Osteocyte (in vitro differentiated cells): ENCODE measurements at regions not wholly inside any gene's neighbourhood (a gene's known extent, or its start where the extent isn't known, plus 50 kb on each side); places are given as distances from the start of the nearest gene placed in this dataset.
A peak's percentile ranks its signal among the peaks of the same experiment; 100 is the strongest.

Experiments
- DNase-seq: peaks from one replicate; pipeline ENCODE4 v3.0.0; 2021; ENCODE audit warnings: mixed read lengths; ENCODE audit not compliant: unreplicated experiment; ENCODE audit errors: extremely low spot score
- H3K27ac Mint-ChIP-seq: one replicate; pipeline ENCODE4 v1.8.0; 2021; ENCODE audit warnings: mild to moderate bottlenecking, mixed read lengths; ENCODE audit not compliant: unreplicated experiment
- H3K27me3 Mint-ChIP-seq: one replicate; pipeline ENCODE4 v1.8.0; 2021; ENCODE audit warnings: mixed read lengths; ENCODE audit not compliant: unreplicated experiment
- H3K36me3 Mint-ChIP-seq: one replicate; pipeline ENCODE4 v1.8.0; 2021; ENCODE audit warnings: mixed read lengths; ENCODE audit not compliant: unreplicated experiment
- H3K4me1 Mint-ChIP-seq: one replicate; pipeline ENCODE4 v1.8.0; 2021; ENCODE audit warnings: mixed read lengths; ENCODE audit not compliant: unreplicated experiment
- H3K4me3 Mint-ChIP-seq: one replicate; pipeline ENCODE4 v1.8.0; 2021; ENCODE audit warnings: mild to moderate bottlenecking, moderate library complexity, mixed read lengths; ENCODE audit not compliant: unreplicated experiment
- H3K9me3 Mint-ChIP-seq: one replicate; pipeline ENCODE4 v1.8.0; 2021; ENCODE audit warnings: mixed read lengths; ENCODE audit not compliant: unreplicated experiment
- TF ChIP-seq, protein P1 (sequence below): fragments of 200-600 bp; sonication (generic); IDR thresholded peaks from 2 replicates; pipeline ENCODE4 v1.5.0; 2021; ENCODE audit warnings: antibody characterized with exemption, mild to moderate bottlenecking, moderate library complexity

DNA sequence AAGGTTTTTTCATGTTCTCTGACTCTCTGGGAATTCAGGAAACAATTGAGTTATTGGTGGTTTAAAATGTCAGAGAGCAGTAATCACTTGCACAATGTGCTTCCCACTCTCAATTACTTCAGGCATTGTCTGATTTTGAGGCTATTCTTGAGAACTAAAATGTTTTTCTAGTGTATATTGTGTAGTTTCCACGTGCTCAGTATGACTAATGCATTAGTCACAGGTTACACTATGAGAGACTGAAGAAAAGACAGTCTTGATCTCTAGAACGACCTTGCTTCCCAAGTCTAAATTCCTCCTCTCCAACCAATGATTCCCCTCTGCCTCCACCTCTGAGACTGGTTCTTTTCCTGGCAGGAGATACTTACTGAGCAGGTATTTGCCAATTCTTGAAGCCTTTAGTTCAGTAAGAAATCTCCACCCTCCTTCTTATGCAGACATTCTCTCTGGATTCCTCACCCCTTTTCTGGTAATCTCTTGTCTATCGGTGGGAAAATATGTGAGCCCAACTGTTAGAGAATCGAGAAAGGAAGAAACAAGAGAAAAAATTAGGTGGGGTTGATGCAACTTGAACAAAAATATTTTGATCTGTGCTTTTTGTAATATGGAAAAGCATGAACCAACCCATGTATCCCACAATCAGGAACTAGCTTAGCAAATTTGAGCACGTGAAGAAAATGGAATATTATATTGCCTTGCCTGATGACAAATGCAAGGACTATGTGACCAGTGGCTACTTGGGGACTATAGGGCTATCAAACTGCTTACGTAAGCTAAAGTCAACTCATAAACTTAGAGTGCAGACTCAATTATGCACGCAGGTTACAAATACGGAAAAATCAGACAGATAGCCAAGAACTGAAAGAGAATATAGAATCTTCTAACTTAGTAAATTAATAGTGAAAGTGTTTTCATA, 61.1 kb upstream of the SLC22A16 start:
- no peaks in the 10 kb centered on the region for H3K27me3 Mint-ChIP-seq
- H3K27ac Mint-ChIP-seq, result peak overlapping the region; percentile 87
- TF ChIP-seq, protein P1, sequence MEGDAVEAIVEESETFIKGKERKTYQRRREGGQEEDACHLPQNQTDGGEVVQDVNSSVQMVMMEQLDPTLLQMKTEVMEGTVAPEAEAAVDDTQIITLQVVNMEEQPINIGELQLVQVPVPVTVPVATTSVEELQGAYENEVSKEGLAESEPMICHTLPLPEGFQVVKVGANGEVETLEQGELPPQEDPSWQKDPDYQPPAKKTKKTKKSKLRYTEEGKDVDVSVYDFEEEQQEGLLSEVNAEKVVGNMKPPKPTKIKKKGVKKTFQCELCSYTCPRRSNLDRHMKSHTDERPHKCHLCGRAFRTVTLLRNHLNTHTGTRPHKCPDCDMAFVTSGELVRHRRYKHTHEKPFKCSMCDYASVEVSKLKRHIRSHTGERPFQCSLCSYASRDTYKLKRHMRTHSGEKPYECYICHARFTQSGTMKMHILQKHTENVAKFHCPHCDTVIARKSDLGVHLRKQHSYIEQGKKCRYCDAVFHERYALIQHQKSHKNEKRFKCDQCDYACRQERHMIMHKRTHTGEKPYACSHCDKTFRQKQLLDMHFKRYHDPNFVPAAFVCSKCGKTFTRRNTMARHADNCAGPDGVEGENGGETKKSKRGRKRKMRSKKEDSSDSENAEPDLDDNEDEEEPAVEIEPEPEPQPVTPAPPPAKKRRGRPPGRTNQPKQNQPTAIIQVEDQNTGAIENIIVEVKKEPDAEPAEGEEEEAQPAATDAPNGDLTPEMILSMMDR, result no peak
- H3K9me3 Mint-ChIP-seq, result peaks cover 10% of the 10 kb centered on the region
- DNase-seq, result no peak
- no peaks in the 10 kb centered on the region for H3K36me3 Mint-ChIP-seq
- H3K4me3 Mint-ChIP-seq, result no peak overlapping the region
- peaks cover 44% of the 10 kb centered on the region for H3K4me1 Mint-ChIP-seq

DNA sequence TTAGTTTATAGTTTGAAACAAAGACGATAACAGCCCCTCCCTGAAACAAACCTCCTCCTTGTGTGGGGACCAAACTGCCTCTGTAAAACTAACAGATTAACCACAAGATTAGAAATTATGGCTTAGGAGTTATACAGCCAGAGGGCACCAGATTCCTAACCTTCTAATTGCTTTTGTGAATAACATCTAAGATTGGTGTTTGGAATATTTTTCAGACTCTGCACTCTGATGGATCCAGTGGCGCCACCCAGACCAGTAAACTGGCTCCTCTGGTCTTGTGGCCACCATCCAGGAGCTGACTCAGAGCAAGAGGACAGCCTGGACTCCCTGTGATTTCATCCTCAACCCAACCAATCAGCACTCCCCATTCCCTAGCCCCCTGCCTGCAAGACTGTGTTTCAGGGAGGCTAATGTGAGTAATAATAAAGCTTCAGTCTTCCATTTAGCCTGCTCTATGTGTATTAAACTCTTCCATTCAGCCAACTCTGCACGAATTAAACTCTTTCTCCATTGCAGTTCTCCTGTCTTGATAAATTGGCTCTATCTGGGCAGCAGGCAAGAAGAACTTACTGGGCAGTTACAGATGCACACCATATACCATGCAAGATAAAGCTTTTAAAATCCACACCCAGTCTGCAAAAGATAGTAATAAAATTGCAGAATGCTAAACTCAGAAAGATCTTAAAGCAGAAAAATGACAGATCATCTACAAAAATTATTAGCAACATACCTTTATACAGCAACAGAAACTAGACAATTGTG, 58.5 kb upstream of the SLC22A16 start:
- DNase-seq, result no peak
- peaks cover 40% of the 10 kb centered on the region for H3K4me1 Mint-ChIP-seq

DNA sequence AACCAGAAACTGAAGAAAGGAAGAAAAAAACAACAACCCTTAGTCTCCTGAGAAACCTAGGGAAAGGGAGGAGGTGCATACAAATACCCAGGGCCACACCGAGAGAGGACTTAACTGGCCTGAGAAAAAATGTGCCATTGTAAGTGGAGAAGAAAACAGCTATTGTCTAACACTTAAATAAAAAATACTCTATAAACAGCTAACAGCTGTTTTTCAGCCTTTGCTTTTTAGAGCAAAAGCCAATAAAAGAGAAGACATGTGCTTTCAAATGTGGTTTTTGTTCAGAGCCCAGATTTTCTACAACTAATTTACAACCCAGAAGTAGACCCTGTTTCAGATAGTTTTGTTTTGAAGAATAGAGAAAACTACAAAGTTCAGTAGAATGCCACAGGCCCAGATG, 56.0 kb upstream of the SLC22A16 start:
- Mint-ChIP-seq H3K27ac (no peak overlapping the region), H3K4me1 (peaks cover 48% of the 10 kb centered on the region), H3K9me3 (peaks cover 15% of the 10 kb centered on the region), H3K36me3 (no peaks in the 10 kb centered on the region), H3K27me3 (no peaks in the 10 kb centered on the region), H3K4me3 (no peak overlapping the region)
- DNase-seq, result no peak
- TF ChIP-seq, protein P1, result no peak

More for the DNA sequence above, 58.5 kb upstream of the SLC22A16 start:
- Mint-ChIP-seq H3K27ac (no peak overlapping the region), H3K27me3 (no peaks in the 10 kb centered on the region), H3K9me3 (peaks cover 17% of the 10 kb centered on the region), H3K4me3 (no peak overlapping the region), H3K36me3 (no peaks in the 10 kb centered on the region)
- TF ChIP-seq, protein P1, result no peak

DNA sequence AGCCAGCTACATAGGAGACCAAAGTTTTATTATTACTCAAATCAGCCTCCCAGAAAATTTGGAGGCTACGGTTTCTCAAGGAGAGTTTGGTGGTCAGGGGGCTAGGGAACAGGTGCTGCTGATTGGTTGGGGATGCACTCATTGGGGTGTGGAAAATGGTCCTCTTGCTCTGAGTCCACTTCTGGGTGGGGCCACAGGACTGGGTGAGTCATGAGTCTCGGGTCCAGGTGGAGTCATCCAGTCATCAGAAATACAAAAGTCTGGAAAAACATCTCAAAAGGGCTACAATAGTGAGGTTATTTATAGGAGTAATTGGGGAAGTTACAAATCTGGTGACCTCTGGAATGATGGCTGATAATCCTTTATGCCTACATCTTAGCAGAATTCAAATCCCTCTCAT, 54.3 kb upstream of the SLC22A16 start:
- H3K9me3 Mint-ChIP-seq, result peaks cover 15% of the 10 kb centered on the region
- H3K27me3 Mint-ChIP-seq, result no peaks in the 10 kb centered on the region
- H3K36me3 Mint-ChIP-seq, result no peaks in the 10 kb centered on the region
- no peak for DNase-seq
- peaks cover 34% of the 10 kb centered on the region for H3K4me1 Mint-ChIP-seq
- no peak overlapping the region for H3K27ac Mint-ChIP-seq
- TF ChIP-seq, protein P1, result no peak
- H3K4me3 Mint-ChIP-seq, result no peak overlapping the region

DNA sequence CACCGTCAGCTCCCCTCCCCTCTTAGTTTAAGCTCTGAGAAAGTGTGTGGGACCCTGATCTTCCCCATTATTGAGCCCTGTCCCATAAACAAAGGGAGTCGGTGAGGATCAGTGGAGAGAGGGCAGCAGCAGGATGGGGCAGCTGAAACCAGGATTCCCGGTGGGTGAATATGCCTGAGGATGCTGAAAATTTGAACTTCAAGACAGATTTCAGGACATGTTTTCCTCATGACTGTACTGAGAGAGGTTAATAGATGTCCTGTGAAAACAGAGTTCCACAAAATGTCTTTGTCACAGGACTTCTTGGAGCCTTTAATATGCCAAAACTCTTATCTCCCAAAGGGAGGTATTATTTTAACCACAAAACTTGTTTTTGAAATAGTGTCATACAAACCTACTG, 53.5 kb upstream of the SLC22A16 start:
- peaks cover 34% of the 10 kb centered on the region for H3K4me1 Mint-ChIP-seq

More for the DNA sequence above, 53.5 kb upstream of the SLC22A16 start:
- Mint-ChIP-seq H3K27ac (peak overlapping the region; percentile 92), H3K4me3 (no peak overlapping the region), H3K27me3 (no peaks in the 10 kb centered on the region), H3K36me3 (no peaks in the 10 kb centered on the region), H3K9me3 (peaks cover 11% of the 10 kb centered on the region)
- DNase-seq, result no peak
- TF ChIP-seq, protein P1, result no peak
